NCI-H748 treated with DMSO at 0.1 percent for 48 hours (cell line): ENCODE measurements at regions not wholly inside any gene's neighbourhood (a gene's known extent, or its start where the extent isn't known, plus 50 kb on each side); places are given as distances from the start of the nearest gene placed in this dataset.
"Not testable (repeated sequence)": the region's sequence is repeated elsewhere in the genome, so short reads cannot be mapped to it uniquely, and the experiment has no call there.

Experiments
- DNase-seq: peaks from one replicate; lab custom pipeline; 2025; lab: John Stamatoyannopoulos, UW

- DNase-seq: no peak
Measured at GRCh38 chr13:50527612-50528509, 315.6 kb downstream of the DLEU7 start.

DNA sequence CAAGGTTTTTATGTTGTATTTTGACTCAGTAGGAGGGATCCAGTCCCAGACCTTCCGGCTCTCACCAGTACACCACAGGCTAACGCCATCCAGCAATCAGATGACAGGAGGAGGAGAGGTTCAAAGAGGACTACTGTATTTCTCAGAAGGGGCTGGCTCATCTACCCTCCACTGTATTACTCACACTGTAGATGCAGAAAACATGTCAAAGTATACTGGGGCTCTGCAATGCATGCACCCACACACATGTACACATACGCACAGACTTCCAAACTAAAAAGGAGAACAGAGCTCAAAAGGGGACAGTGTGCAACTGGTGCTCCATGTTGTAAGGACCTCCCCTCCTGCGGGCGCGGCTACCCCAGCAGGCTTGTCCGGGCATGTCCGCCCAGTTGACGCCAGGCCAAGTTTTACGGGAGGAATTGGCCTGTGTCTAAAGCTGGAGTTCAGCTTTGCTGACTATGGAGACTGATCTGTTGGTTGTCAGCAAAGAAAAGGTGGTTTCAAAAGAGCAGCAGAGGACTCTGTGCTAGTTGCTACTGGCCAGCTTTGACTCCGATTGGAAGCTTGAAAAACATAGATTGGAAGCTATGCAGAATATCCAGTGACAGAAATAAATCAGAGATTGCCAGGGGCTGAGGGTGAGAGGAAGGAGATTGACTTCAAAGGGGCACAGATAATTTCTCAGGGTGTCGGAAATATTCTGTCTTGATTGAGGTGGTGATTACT, 314.2 kb downstream of the DLEU7 start:
- peak; percentile 80 for DNase-seq

- no peak for DNase-seq
Measured at GRCh38 chr13:50531917-50532899, 311.3 kb downstream of the DLEU7 start.

DNA sequence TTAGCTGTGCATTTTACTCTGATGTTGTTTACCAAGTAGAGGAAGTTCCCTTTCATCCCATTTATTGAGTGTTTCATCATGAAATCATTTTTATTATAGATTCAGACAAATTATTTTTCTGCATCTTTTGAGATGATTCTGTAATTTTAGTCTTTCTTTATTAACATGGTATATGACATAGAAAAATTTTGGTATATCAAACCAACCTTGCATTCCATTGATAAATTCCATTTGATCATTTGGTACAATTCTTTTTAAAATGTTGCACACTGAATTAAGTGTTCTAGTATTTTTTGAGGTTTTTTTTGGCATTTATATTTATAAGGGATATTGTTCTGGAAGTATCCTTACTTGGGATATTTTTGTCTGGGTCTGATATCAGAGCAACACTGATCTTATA, 308.4 kb downstream of the DLEU7 start:
- no peak for DNase-seq

DNA sequence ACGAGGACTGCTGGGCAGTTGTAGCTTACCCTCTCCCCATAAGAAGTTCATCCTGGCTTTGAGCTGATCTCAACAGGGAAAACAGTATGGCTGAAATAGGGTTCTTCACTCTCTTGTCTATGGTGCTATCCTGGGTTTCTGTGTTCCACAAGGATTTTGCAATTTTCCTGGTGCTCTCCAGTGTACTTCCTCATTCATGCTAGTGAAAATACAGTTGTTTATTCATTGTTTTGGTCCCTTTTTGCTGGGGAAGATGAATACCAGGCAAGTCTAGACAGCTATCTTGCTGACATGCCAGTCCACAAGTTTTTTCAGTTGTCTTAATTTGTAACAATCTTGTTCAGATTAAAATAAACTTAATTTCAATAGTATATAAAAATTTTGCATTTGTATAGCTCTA, 306.5 kb downstream of the DLEU7 start:
- no peak for DNase-seq

GRCh38 chr13:50539791-50540530, 303.5 kb downstream of the DLEU7 start:
- no peak for DNase-seq

DNA sequence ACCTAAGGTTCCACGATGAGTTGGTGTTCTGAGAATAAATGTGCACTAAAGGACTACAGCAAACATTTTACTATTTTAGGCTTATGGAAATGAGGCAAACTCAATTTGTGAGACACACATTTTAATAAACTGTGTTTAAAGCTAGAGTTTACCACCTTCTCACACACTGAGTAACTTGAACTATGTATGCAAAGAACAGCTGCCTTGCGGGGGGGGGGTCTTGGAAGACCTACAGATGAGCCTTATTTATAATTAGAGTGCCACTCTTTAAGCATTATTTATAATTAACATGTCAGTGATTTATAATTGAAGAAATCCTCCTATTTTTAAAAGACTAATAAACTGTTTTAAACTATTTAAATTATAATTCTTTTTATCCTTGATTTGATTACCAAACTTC, 300.4 kb downstream of the DLEU7 start:
- DNase-seq: no peak

GRCh38 chr13:50543782-50544181, 299.7 kb downstream of the DLEU7 start:
- no peak for DNase-seq

GRCh38 chr13:50544211-50544610, 299.3 kb downstream of the DLEU7 start:
- no peak for DNase-seq

DNA sequence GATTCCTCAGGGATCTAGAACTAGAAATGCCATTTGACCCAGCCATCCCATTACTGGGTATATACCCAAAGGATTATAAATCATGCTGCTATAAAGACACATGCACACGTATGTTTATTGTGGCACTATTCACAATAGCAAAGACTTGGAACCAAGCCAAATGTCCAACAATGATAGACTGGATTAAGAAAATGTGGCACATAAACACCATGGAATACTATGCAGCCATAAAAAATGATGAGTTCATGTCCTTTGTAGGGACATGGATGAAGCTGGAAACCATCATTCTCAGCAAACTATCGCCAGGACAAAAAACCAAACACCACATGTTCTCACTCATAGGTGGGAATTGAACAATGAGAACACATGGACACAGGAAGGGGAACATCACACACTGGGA, 296.3 kb downstream of the DLEU7 start:
- DNase-seq: not testable (repeated sequence)

- no peak for DNase-seq
Measured at GRCh38 chr13:50548586-50548985, 294.9 kb downstream of the DLEU7 start.

DNA sequence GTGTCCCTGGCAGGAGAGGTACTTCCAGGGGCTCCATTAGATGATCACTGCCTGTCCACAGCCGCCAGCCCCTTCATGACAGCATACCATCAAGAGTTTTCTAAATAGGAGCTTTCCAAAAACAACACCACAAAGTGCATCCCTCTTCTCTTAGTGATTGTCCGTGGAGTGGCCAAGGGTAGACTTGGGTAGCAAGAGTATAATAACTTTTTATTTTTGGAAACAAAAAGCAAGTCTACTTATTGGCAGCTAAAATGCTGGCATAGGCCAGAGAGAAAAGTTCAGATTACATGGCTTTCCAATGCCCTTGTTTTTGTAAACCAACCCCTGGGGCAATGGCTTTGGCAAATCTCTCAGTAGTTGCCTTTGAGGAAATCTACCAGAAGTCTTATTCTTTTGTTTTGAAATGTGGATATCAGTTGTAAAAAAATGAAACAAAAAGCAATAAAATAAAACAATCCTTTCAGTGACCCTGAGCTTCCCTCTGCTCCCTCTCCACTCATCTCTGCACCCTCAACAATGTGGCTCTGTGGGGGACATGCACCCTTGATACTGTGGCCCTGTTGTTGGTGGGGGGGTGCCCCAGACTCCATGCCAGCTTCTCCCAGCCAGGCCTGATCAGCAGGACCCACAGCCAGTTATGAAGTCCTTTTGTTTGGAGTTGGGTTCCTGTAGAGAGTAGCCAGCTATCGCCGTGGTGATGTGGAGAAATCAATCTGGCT, 294.1 kb downstream of the DLEU7 start:
- no peak for DNase-seq

GRCh38 chr13:50550151-50550550, 293.3 kb downstream of the DLEU7 start:
- DNase-seq: no peak

GRCh38 chr13:50552424-50552966, 291.0 kb downstream of the DLEU7 start:
- DNase-seq: no peak

- no peak for DNase-seq
Measured at GRCh38 chr13:50561739-50562138, 281.8 kb downstream of the DLEU7 start.

- no peak for DNase-seq
Measured at GRCh38 chr13:50566646-50567045, 276.8 kb downstream of the DLEU7 start.

DNA sequence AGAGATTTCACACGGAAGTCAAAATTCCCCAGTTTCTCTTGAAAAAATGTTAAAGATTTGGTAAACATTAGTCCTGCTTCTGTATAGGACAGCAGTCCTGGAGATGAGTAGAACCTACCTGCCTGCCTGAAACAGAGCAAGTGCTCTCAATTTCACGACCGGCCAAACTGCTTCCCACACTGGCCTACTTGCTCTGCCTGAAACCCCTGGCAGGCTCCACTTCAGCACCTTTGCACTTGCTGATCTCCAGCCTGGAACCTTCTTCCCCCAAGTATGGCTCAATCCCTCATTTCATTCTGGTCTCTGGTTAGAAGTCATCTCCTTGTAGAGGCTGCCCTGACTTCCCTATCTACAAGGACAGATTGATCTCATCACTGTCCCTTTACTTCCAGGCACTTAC, 271.4 kb downstream of the DLEU7 start:
- no peak for DNase-seq

GRCh38 chr13:50573066-50573465, 270.4 kb downstream of the DLEU7 start:
- no peak for DNase-seq

DNA sequence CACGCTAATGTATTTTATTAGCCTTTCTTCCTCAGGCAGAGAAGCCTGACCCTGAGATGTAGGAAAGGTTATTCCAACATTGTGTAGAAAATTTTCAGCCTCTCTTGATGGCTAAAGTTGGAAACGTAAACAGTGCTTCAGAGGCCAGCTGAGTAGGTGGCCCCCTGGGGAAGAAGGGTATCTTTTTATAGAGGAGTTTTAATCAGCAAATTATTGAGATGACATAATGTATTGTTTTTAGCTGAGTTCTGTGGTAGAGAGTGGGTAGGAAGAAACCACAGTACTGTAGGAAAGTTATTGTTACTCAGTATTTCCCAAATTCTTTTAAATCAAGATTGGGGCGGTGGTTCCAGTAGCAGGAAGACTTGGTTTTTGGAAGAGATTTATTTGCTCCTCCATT, 268.8 kb downstream of the DLEU7 start:
- DNase-seq: no peak

GRCh38 chr13:50575138-50575537, 268.4 kb downstream of the DLEU7 start:
- no peak for DNase-seq
